Thyroid gland (tissue), 4 donors: ENCODE measurements at regions not wholly inside any gene's neighbourhood (a gene's known extent, or its start where the extent isn't known, plus 50 kb on each side); places are given as distances from the start of the nearest gene placed in this dataset.

Experiments
- POLR2A ChIP-seq, 2 donors: fragments of 450-650 bp; IDR thresholded peaks; one replicate each; pipeline ENCODE4 v1.6.1; 2017; ENCODE audit warnings: antibody characterized with exemption in 2 of 2, mild to moderate bottlenecking in 2 of 2, moderate library complexity in 1 of 2
- TF ChIP-seq, protein P1 (sequence below), 6 experiments: fragments of 200-600 bp in 3 of 6; fragments of 450-650 bp in 3 of 6; sonication (generic) in 3 of 6; IDR thresholded peaks; one replicate each; pipeline ENCODE4 v1.5.1; 2016 to 2019; ENCODE audit warnings: antibody characterized with exemption in 6 of 6, mild to moderate bottlenecking in 2 of 6, inconsistent platforms in 1 of 6, moderate library complexity in 1 of 6

- TF ChIP-seq, protein P1, sequence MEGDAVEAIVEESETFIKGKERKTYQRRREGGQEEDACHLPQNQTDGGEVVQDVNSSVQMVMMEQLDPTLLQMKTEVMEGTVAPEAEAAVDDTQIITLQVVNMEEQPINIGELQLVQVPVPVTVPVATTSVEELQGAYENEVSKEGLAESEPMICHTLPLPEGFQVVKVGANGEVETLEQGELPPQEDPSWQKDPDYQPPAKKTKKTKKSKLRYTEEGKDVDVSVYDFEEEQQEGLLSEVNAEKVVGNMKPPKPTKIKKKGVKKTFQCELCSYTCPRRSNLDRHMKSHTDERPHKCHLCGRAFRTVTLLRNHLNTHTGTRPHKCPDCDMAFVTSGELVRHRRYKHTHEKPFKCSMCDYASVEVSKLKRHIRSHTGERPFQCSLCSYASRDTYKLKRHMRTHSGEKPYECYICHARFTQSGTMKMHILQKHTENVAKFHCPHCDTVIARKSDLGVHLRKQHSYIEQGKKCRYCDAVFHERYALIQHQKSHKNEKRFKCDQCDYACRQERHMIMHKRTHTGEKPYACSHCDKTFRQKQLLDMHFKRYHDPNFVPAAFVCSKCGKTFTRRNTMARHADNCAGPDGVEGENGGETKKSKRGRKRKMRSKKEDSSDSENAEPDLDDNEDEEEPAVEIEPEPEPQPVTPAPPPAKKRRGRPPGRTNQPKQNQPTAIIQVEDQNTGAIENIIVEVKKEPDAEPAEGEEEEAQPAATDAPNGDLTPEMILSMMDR (IDR thresholded peaks at IDR 0.05) = no peak
- no peak for TF ChIP-seq POLR2A (IDR thresholded peaks at IDR 0.05)
These were observed 544.9 kb upstream of the CITED2 start for GRCh38 chr6:139919107-139920026.
